Esophagus squamous epithelium (tissue), 4 donors: ENCODE measurements at regions not wholly inside any gene's neighbourhood (a gene's known extent, or its start where the extent isn't known, plus 50 kb on each side); places are given as distances from the start of the nearest gene placed in this dataset.

ENCODE experiments used
- POLR2A ChIP-seq, 4 donors: fragments of 450-650 bp; IDR thresholded peaks; one replicate each; pipeline ENCODE4 v1.6.1; 2017; ENCODE audit warnings: antibody characterized with exemption in 4 of 4, mild to moderate bottlenecking in 4 of 4, moderate library complexity in 3 of 4
- TF ChIP-seq, protein P1 (sequence below), 6 experiments: fragments of 450-650 bp in 4 of 6; fragments of 200-600 bp in 2 of 6; sonication (generic) in 2 of 6; IDR thresholded peaks; one replicate each; pipeline ENCODE4 v1.5.1; 2016 to 2019; ENCODE audit warnings: antibody characterized with exemption in 6 of 6, mild to moderate bottlenecking in 4 of 6, moderate library complexity in 4 of 6

DNA sequence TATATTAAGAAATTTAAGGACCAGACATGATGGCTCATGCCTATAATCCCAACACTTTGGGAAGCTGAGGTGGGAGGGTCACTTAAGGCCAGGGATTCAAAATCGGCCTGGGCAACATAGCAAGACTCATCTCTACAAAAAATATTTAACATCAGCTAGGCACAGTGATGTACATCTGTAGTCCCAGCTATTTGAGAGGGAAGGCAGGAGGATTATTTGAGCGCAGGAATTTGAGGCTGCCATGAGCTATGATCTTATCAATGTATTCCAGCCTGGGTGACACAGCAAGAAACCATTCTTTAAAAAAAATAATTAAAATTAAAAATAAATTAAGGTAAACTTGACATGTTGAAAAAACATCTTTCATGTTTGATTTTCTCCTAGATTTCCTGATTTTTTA, 564.2 kb downstream of the MBD2 start:
- TF ChIP-seq, protein P1, sequence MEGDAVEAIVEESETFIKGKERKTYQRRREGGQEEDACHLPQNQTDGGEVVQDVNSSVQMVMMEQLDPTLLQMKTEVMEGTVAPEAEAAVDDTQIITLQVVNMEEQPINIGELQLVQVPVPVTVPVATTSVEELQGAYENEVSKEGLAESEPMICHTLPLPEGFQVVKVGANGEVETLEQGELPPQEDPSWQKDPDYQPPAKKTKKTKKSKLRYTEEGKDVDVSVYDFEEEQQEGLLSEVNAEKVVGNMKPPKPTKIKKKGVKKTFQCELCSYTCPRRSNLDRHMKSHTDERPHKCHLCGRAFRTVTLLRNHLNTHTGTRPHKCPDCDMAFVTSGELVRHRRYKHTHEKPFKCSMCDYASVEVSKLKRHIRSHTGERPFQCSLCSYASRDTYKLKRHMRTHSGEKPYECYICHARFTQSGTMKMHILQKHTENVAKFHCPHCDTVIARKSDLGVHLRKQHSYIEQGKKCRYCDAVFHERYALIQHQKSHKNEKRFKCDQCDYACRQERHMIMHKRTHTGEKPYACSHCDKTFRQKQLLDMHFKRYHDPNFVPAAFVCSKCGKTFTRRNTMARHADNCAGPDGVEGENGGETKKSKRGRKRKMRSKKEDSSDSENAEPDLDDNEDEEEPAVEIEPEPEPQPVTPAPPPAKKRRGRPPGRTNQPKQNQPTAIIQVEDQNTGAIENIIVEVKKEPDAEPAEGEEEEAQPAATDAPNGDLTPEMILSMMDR (IDR thresholded peaks at IDR 0.05), result no peak
- TF ChIP-seq POLR2A (IDR thresholded peaks at IDR 0.05), result no peak
